ENCODE measurements at regions not wholly inside any gene's neighbourhood (a gene's known extent, or its start where the extent isn't known, plus 50 kb on each side); places are given as distances from the start of the nearest gene placed in this dataset.
"Not testable (repeated sequence)": the region's sequence is repeated elsewhere in the genome, so short reads cannot be mapped to it uniquely, and the experiment has no call there.

- DNase-seq (ENCODE audit: low spot score in 2 of 2): no peak
- Histone ChIP-seq H3K4me3 (no peak overlapping the region), H3K36me3 (no peaks in the 10 kb centered on the region), H3K4me1 (no peaks in the 10 kb centered on the region), H3K27me3 (no peaks in the 10 kb centered on the region), H3K27ac (no peak overlapping the region), H3K9me3 (peaks cover 4% of the 10 kb centered on the region)
- TF ChIP-seq POLR2A (IDR thresholded peaks at IDR 0.05): no peak
- TF ChIP-seq CTCF (IDR thresholded peaks at IDR 0.05): no peak
- no peak for TF ChIP-seq EP300 (IDR thresholded peaks at IDR 0.05)
- TF ChIP-seq POLR2AphosphoS5 (IDR thresholded peaks at IDR 0.05): no peak
- WGBS: 83% methylated on average over 3 of the region's 3 CpGs
Observed at GRCh38 chr5:38621840-38622437, 65.5 kb upstream of the LIFR start.

GRCh38 chr5:38622723-38623129, 66.3 kb upstream of the LIFR start:
- Histone ChIP-seq H3K9me3 (peaks cover 4% of the 10 kb centered on the region), H3K27me3 (no peaks in the 10 kb centered on the region), H3K4me1 (no peaks in the 10 kb centered on the region), H3K4me3 (no peak overlapping the region), H3K36me3 (no peaks in the 10 kb centered on the region), H3K27ac (no peak overlapping the region)
- 77% methylated on average over 3 of the region's 3 CpGs for WGBS
- TF ChIP-seq POLR2AphosphoS5 (IDR thresholded peaks at IDR 0.05) (no peak), CTCF (IDR thresholded peaks at IDR 0.05) (no peak), EP300 (IDR thresholded peaks at IDR 0.05) (no peak), POLR2A (IDR thresholded peaks at IDR 0.05) (no peak)
- DNase-seq (ENCODE audit: low spot score in 2 of 2): no peak

GRCh38 chr5:38624541-38624940, 68.1 kb upstream of the LIFR start:
- not testable (repeated sequence) for H3K27ac ChIP-seq; H3K4me1 ChIP-seq; H3K4me3 ChIP-seq; H3K36me3 ChIP-seq; H3K27me3 ChIP-seq; H3K9me3 ChIP-seq; DNase-seq (ENCODE audit: low spot score in 2 of 2)
- WGBS: 95% methylated on average over 12 of the region's 12 CpGs

- 94% methylated on average over 24 of the region's 24 CpGs for WGBS
- H3K36me3 ChIP-seq; H3K4me3 ChIP-seq; H3K27ac ChIP-seq; H3K4me1 ChIP-seq; H3K9me3 ChIP-seq; DNase-seq (ENCODE audit: low spot score in 2 of 2); H3K27me3 ChIP-seq: not testable (repeated sequence)
Observed at GRCh38 chr5:38631376-38631775, 74.9 kb upstream of the LIFR start.

GRCh38 chr5:38634568-38635369, 78.3 kb upstream of the LIFR start:
- no peak for TF ChIP-seq CTCF (IDR thresholded peaks at IDR 0.05)
- TF ChIP-seq EP300 (IDR thresholded peaks at IDR 0.05): no peak
- TF ChIP-seq POLR2AphosphoS5 (IDR thresholded peaks at IDR 0.05): no peak
- TF ChIP-seq POLR2A (IDR thresholded peaks at IDR 0.05): no peak
- H3K9me3 ChIP-seq: no peaks in the 10 kb centered on the region
- no peaks in the 10 kb centered on the region for H3K4me1 ChIP-seq
- no peak overlapping the region for H3K27ac ChIP-seq
- WGBS: 79% methylated on average over 4 of the region's 4 CpGs
- peaks cover 2% of the 10 kb centered on the region for H3K27me3 ChIP-seq
- H3K4me3 ChIP-seq: no peak overlapping the region
- H3K36me3 ChIP-seq: no peaks in the 10 kb centered on the region
- DNase-seq (ENCODE audit: low spot score in 2 of 2): no peak

- H3K9me3 ChIP-seq: no peaks in the 10 kb centered on the region
- no peak for DNase-seq (ENCODE audit: low spot score in 2 of 2)
- H3K27me3 ChIP-seq: peaks cover 2% of the 10 kb centered on the region
- H3K27ac ChIP-seq: no peak overlapping the region
- no peak overlapping the region for H3K4me3 ChIP-seq
- H3K4me1 ChIP-seq: no peaks in the 10 kb centered on the region
- no peak for TF ChIP-seq POLR2A (IDR thresholded peaks at IDR 0.05)
- TF ChIP-seq CTCF (IDR thresholded peaks at IDR 0.05): no peak
- TF ChIP-seq EP300 (IDR thresholded peaks at IDR 0.05): no peak
- no peak for TF ChIP-seq POLR2AphosphoS5 (IDR thresholded peaks at IDR 0.05)
- WGBS: 78% methylated on average over 4 of the region's 4 CpGs
- no peaks in the 10 kb centered on the region for H3K36me3 ChIP-seq
Observed at GRCh38 chr5:38636626-38637025, 80.2 kb upstream of the LIFR start.
